IPS DF 6.9 (cell line): ENCODE measurements at regions not wholly inside any gene's neighbourhood (a gene's known extent, or its start where the extent isn't known, plus 50 kb on each side); places are given as distances from the start of the nearest gene placed in this dataset.
"Not testable (repeated sequence)": the region's sequence is repeated elsewhere in the genome, so short reads cannot be mapped to it uniquely, and the experiment has no call there.

ENCODE experiments used
- DNase-seq: peaks from one replicate; pipeline ENCODE4 v3.0.0-alpha.2; 2013; ENCODE audit warnings: low read depth, low spot score
- H3K27ac ChIP-seq: one replicate; pipeline ENCODE4 v1.5.1; 2013; ENCODE audit warnings: low read length, control low read depth
- H3K27me3 ChIP-seq: 2 replicates; pipeline ENCODE4 v1.6.1; 2013; ENCODE audit warnings: mild to moderate bottlenecking, low read length; ENCODE audit not compliant: control insufficient read depth, insufficient read depth
- H3K36me3 ChIP-seq: 2 replicates; pipeline ENCODE4 v1.6.1; 2013; ENCODE audit warnings: low read length; ENCODE audit not compliant: control insufficient read depth, insufficient read depth
- H3K4me1 ChIP-seq: 2 replicates; pipeline ENCODE4 v1.6.1; 2013; ENCODE audit warnings: low read length; ENCODE audit not compliant: control insufficient read depth, insufficient read depth
- H3K4me3 ChIP-seq: 2 replicates; pipeline ENCODE4 v1.5.1; 2013; ENCODE audit warnings: mild to moderate bottlenecking, low read length
- H3K9me3 ChIP-seq: 2 replicates; pipeline ENCODE4 v1.6.1; 2013; ENCODE audit warnings: low read length, inconsistent platforms; ENCODE audit not compliant: control insufficient read depth, insufficient read depth
- WGBS: extraction: QIAGEN DNeasy Blood & Tissue Kit; methylation state at CpG from one replicate; pipeline ENCODE4 v1.1.7; 2013; ENCODE audit warnings: mixed read lengths, missing lambda C conversion rate; ENCODE audit not compliant: insufficient read length, insufficient coverage; 5-methylcytosine and 5-hydroxymethylcytosine counted together

DNA sequence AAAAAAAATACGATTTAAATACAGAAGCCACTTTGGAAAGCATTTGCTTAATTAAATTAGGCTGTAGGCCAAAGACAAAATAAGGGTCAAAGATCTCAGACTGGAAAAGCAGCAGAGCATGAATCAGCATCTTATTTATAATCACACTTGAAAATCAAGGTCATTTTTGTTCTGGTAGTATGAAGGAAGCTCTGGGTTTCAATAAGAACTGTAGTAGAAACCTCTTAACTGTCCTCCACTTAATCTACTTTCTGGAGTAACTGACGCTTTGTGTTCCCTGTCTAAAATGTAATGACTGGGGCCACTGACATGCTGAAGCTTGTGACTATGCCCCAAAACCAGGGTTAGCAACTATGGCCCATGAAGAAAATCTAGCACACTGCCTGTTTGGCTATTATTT, 450.7 kb upstream of the ZP4 start:
- no peak overlapping the region for H3K27ac ChIP-seq
- H3K9me3 ChIP-seq = no peaks in the 10 kb centered on the region
- no peak overlapping the region for H3K4me3 ChIP-seq
- no peak for DNase-seq
- no peaks in the 10 kb centered on the region for H3K4me1 ChIP-seq
- H3K36me3 ChIP-seq = no peaks in the 10 kb centered on the region
- no CpG with 5 or more reads among the region's 2 CpGs for WGBS
- no peaks in the 10 kb centered on the region for H3K27me3 ChIP-seq

DNA sequence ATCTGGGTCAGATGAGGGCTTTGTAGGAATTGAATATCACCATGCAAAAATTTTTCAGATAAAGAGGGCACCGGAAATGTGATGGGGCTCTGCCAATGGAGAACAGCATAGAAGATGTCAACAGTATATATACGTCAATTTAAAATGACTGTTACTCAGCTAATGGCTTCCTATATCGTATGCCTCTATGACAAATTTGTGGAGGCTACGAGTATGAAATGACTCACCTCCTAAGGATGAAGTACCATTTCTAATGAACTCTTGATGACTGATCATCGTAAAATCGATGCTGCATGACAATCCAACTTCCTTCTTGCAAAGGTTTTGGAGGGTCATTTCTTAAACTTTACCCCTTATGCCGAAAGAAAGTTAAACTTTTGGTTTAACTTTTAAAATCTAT, 450.3 kb upstream of the ZP4 start:
- WGBS = no CpG with 5 or more reads among the region's 7 CpGs
- no peaks in the 10 kb centered on the region for H3K4me1 ChIP-seq
- H3K9me3 ChIP-seq = no peaks in the 10 kb centered on the region

GRCh38 chr1:238336531-238336930, 445.8 kb upstream of the ZP4 start:
- Histone ChIP-seq H3K36me3 (no peaks in the 10 kb centered on the region), H3K4me1 (no peaks in the 10 kb centered on the region), H3K9me3 (no peaks in the 10 kb centered on the region), H3K27ac (no peak overlapping the region), H3K27me3 (no peaks in the 10 kb centered on the region), H3K4me3 (no peak overlapping the region)
- WGBS = no CpG with 5 or more reads among the region's 7 CpGs
- no peak for DNase-seq

More for the DNA sequence above, 450.3 kb upstream of the ZP4 start:
- no peak for DNase-seq
- no peaks in the 10 kb centered on the region for H3K36me3 ChIP-seq
- H3K27me3 ChIP-seq = no peaks in the 10 kb centered on the region
- H3K4me3 ChIP-seq = no peak overlapping the region
- H3K27ac ChIP-seq = no peak overlapping the region

DNA sequence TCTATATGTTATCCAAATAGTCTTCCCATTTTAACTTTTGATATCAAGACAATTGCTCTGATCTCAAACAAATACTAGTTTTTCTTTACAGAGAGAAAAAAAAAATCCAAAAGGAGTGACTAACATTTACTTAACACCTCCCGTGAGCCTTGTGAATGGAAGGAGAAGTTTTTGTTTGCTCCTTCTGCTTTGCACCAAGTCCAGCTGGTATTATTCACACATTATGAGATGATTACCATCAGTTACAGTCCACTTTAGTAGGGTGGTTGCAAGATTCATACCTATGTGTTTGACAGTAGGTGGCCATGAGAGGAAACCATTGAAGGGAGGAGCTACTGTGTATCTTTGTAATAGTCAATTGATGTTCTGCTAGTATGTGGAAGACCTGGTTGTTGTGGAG, 443.4 kb upstream of the ZP4 start:
- Histone ChIP-seq H3K9me3 (no peaks in the 10 kb centered on the region), H3K4me1 (no peaks in the 10 kb centered on the region), H3K27ac (no peak overlapping the region), H3K36me3 (no peaks in the 10 kb centered on the region), H3K4me3 (no peak overlapping the region), H3K27me3 (no peaks in the 10 kb centered on the region)
- no CpG with 5 or more reads among the region's 1 CpG for WGBS
- no peak for DNase-seq

DNA sequence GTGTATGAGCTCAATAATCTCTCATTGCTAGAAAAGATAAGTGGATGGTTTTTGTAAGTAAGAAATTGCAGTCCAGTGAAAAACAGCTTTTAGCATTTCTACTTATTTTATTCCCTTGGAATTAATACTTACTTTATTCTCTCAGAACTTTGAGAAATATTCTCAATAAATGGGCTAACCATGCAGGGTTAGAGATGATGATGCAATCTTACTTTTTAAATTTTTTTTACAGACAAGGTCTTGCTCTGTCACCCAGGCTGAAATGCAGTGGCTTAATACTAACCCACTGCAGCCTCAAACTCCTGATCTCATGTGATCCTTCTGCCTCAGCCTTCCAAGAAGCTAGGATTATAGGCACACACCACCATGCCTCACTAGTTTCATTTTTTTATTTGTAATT, 440.8 kb upstream of the ZP4 start:
- DNase-seq = no peak
- no peaks in the 10 kb centered on the region for H3K4me1 ChIP-seq

GRCh38 chr1:238329671-238330070, 438.9 kb upstream of the ZP4 start:
- Histone ChIP-seq H3K4me1 (no peaks in the 10 kb centered on the region), H3K27ac (no peak overlapping the region), H3K9me3 (no peaks in the 10 kb centered on the region), H3K27me3 (no peaks in the 10 kb centered on the region), H3K4me3 (no peak overlapping the region), H3K36me3 (no peaks in the 10 kb centered on the region)
- WGBS = no CpG with 5 or more reads among the region's 1 CpG
- DNase-seq = no peak

More for the DNA sequence above, 440.8 kb upstream of the ZP4 start:
- no peaks in the 10 kb centered on the region for H3K9me3 ChIP-seq
- H3K36me3 ChIP-seq = no peaks in the 10 kb centered on the region
- H3K27ac ChIP-seq = no peak overlapping the region
- H3K27me3 ChIP-seq = no peaks in the 10 kb centered on the region
- no peak overlapping the region for H3K4me3 ChIP-seq

- not testable (repeated sequence) for H3K9me3 ChIP-seq
- WGBS = no CpG with 5 or more reads among the region's 22 CpGs
These were observed 436.3 kb upstream of the ZP4 start for GRCh38 chr1:238327033-238327432.

GRCh38 chr1:238326479-238326878, 435.8 kb upstream of the ZP4 start:
- WGBS = no CpG with 5 or more reads among the region's 9 CpGs
- DNase-seq, H3K4me3 ChIP-seq, H3K36me3 ChIP-seq, H3K9me3 ChIP-seq, H3K27me3 ChIP-seq, H3K4me1 ChIP-seq, H3K27ac ChIP-seq: not testable (repeated sequence)

More at GRCh38 chr1:238327033-238327432, 436.3 kb upstream of the ZP4 start:
- H3K27ac ChIP-seq, H3K36me3 ChIP-seq, H3K27me3 ChIP-seq, H3K4me1 ChIP-seq, DNase-seq, H3K4me3 ChIP-seq: not testable (repeated sequence)

DNA sequence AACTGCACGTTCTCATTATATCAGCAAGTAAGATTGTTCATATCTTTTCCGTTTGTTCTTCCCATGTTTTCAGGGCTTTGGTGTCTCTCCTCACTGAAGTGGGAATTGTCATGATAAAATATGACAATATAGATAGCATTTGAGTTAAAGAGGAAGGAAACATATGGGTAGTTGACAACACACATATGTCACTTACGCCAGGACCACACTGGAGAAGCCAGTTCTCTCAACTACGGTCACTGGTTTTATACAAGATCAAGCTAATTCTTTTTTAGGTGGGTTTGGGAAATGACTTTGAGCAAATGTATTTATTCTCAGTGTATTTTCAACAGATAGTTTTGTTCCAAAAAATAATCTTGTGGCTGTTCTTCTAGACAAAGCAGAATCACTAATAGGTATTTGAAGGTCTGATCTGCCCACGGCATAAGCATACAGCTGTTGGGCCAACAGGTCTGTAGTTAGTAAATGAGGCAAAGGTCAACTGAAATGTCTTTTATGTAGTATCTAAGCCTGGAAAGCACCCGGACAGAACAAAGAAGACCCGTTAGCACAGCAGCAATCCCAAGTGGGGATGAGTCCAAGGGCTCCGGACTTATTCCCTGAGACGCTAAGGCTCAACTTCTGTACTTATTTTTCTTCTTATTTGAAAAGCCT, 433.6 kb upstream of the ZP4 start:
- Histone ChIP-seq H3K4me3 (no peak overlapping the region), H3K36me3 (no peaks in the 10 kb centered on the region), H3K27ac (no peak overlapping the region), H3K4me1 (no peaks in the 10 kb centered on the region), H3K27me3 (no peaks in the 10 kb centered on the region), H3K9me3 (no peaks in the 10 kb centered on the region)
- no CpG with 5 or more reads among the region's 9 CpGs for WGBS
- no peak for DNase-seq

DNA sequence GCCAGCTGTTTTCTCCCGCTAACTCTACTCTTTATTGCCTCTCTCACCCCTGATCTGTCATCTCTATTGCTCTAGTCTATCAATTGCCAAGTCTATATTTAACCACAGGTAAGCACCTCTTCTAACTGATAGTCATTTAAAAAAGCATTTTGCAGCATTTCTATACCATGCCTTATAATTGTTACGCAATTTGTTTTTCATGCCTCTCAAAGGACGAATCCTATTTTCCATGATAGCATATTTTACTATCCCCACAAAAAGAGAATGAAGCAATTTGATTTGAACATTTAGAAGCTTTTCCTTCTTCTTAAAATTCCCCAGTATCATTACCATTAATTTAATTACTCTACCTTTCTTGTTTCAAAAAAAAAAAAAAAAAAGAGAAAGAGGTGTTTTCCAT, 432.8 kb upstream of the ZP4 start:
- no peak for DNase-seq
- no peak overlapping the region for H3K4me3 ChIP-seq
- no peaks in the 10 kb centered on the region for H3K9me3 ChIP-seq
- no peaks in the 10 kb centered on the region for H3K27me3 ChIP-seq
- no peak overlapping the region for H3K27ac ChIP-seq
- no CpG with 5 or more reads among the region's 3 CpGs for WGBS
- no peaks in the 10 kb centered on the region for H3K36me3 ChIP-seq
- no peaks in the 10 kb centered on the region for H3K4me1 ChIP-seq

GRCh38 chr1:238319957-238320356, 429.2 kb upstream of the ZP4 start:
- no CpG with 5 or more reads among the region's 5 CpGs for WGBS
- no peaks in the 10 kb centered on the region for H3K36me3 ChIP-seq
- no peaks in the 10 kb centered on the region for H3K4me1 ChIP-seq
- no peaks in the 10 kb centered on the region for H3K27me3 ChIP-seq
- H3K27ac ChIP-seq = no peak overlapping the region
- no peak overlapping the region for H3K4me3 ChIP-seq
- no peaks in the 10 kb centered on the region for H3K9me3 ChIP-seq
- no peak for DNase-seq
